Hepatocyte (in vitro differentiated cells): ENCODE measurements at regions not wholly inside any gene's neighbourhood (a gene's known extent, or its start where the extent isn't known, plus 50 kb on each side); places are given as distances from the start of the nearest gene placed in this dataset.

Experiments
- EZH2 ChIP-seq: fragments of 200-600 bp; sonication (generic); IDR thresholded peaks from 2 replicates; pipeline ENCODE4 v1.6.1; 2016; ENCODE audit warnings: antibody characterized with exemption, mild to moderate bottlenecking, borderline replicate concordance
- EZH2phosphoT487 ChIP-seq: fragments of 200-600 bp; sonication (generic); IDR thresholded peaks from one replicate; pipeline ENCODE4 v1.6.1; 2018; ENCODE audit warnings: antibody characterized with exemption, mild to moderate bottlenecking, low read depth, moderate library complexity; ENCODE audit not compliant: unreplicated experiment, severe bottlenecking
- TF ChIP-seq, protein P1 (sequence below): fragments of 200-600 bp; sonication (generic); IDR thresholded peaks from 2 replicates; pipeline ENCODE4 v1.5.1; 2016; ENCODE audit warnings: antibody characterized with exemption, mild to moderate bottlenecking; ENCODE audit not compliant: poor library complexity

DNA sequence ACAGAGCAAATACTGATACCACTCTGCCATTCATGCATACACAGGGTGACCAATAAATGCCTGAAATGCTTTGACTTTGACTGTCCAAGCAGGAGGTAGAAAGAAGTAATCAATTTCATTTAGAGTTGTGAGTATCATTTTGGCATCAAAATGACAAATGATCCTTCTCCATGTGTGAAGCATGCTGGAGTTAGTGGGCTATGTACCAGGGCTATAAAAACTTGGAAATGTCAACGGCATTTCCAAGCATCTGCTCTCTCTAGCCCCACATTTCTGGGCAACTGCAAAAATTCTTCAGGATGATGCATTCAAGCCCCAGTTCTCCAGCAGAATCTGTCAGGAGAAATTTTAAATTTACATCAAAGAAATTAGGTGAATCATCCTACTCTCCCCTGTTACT, 208.4 kb upstream of the PTBP2 start:
- TF ChIP-seq, protein P1, sequence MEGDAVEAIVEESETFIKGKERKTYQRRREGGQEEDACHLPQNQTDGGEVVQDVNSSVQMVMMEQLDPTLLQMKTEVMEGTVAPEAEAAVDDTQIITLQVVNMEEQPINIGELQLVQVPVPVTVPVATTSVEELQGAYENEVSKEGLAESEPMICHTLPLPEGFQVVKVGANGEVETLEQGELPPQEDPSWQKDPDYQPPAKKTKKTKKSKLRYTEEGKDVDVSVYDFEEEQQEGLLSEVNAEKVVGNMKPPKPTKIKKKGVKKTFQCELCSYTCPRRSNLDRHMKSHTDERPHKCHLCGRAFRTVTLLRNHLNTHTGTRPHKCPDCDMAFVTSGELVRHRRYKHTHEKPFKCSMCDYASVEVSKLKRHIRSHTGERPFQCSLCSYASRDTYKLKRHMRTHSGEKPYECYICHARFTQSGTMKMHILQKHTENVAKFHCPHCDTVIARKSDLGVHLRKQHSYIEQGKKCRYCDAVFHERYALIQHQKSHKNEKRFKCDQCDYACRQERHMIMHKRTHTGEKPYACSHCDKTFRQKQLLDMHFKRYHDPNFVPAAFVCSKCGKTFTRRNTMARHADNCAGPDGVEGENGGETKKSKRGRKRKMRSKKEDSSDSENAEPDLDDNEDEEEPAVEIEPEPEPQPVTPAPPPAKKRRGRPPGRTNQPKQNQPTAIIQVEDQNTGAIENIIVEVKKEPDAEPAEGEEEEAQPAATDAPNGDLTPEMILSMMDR, result no peak
- TF ChIP-seq EZH2 (no peak), EZH2phosphoT487 (no peak)
